ENCODE measurements at regions not wholly inside any gene's neighbourhood (a gene's known extent, or its start where the extent isn't known, plus 50 kb on each side); places are given as distances from the start of the nearest gene placed in this dataset.

DNA sequence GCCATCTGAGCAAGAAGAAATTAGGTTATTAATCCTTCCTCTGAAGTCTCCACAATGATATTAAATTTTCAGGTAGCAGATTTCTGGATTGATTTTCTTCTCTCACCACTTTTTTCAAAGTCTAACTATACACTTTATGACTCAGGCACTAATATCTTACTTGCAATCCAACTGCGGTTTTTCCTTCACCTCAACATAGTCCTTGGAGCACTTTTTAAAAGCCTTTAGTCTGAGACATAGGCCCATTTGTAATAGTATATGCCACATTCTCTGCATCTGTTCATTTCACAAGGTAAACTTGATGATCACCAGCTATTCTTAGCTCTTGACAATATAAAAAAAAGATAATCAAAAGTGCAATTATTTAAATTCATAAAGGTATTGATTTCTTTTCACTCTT is 55.9 kb upstream of the EDNRA start:
- peaks cover 4% of the 10 kb centered on the region for H3K9me3 Mint-ChIP-seq
- H3K36me3 Mint-ChIP-seq, result no peaks in the 10 kb centered on the region
- H3K27ac Mint-ChIP-seq, result no peak overlapping the region

DNA sequence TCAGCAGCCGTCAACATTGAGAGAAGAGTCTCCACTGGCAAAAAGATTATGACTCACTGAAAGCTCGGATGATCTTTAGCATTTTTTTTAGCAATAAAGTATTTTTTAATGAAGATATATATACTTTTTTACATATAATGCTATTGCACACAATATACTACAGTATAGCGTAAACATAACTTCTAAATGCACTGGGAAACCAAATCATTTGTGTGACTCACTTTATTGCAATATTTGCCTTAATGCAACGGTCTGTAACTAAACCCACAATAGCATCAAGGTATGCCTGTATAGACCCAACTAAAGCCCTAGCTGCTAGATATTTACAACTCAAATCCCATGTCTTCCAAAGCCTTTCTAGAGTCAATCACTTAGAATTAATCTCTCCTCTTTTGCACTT is 52.3 kb upstream of the EDNRA start:
- Mint-ChIP-seq H3K4me3 (no peak overlapping the region), H3K36me3 (no peaks in the 10 kb centered on the region), H3K27ac (no peak overlapping the region), H3K27me3 (no peaks in the 10 kb centered on the region), H3K9me3 (peaks cover 4% of the 10 kb centered on the region), H3K4me1 (no peaks in the 10 kb centered on the region)
- DNase-seq, result no peak

More for the DNA sequence above, 55.9 kb upstream of the EDNRA start:
- Mint-ChIP-seq H3K4me1 (no peaks in the 10 kb centered on the region), H3K4me3 (no peak overlapping the region), H3K27me3 (no peaks in the 10 kb centered on the region)
- no peak for DNase-seq

DNA sequence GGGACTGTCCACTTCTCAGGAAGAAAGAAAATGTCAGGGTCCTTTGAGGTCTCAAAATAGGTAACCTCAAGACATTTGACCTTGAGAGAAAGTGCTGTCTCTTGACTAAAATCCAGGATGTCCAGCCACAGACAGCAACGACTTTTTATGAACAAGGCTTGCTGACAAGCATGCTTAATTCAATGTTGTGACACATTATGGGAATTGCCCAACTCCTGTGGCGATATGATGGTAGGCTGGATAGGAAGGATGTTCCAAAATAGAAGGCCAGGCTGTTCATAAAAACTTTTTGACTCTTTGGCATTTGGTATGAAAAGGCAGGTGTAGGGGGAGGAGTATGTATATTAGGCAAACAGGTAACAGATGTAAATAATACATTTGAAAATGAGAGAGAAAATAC is 50.8 kb upstream of the EDNRA start:
- Mint-ChIP-seq H3K4me3 (no peak overlapping the region), H3K36me3 (no peaks in the 10 kb centered on the region), H3K27me3 (no peaks in the 10 kb centered on the region), H3K4me1 (no peaks in the 10 kb centered on the region), H3K27ac (no peak overlapping the region), H3K9me3 (peaks cover 4% of the 10 kb centered on the region)
- no peak for DNase-seq
